ENCODE measurements at regions not wholly inside any gene's neighbourhood (a gene's known extent, or its start where the extent isn't known, plus 50 kb on each side); places are given as distances from the start of the nearest gene placed in this dataset.

- intact Hi-C loops (cut with DNase I, micrococcal nuclease) = no loop called here
- H3K27me3 Mint-ChIP-seq = no peaks in the 10 kb centered on the region
- CTCF ChIA-PET = no interaction called here
- Histone ChIP-seq H3K4me1 (ENCODE audit: insufficient read depth, low read length) (no peaks in the 10 kb centered on the region), H3K4me3 (ENCODE audit: low read length) (no peak overlapping the region), H3K27me3 (ENCODE audit: control insufficient read depth in 1 of 2, insufficient read depth in 2 of 2, low read length in 2 of 2) (no peaks in the 10 kb centered on the region), H3K9me3 (ENCODE audit: control insufficient read depth in 1 of 2, insufficient read depth in 1 of 2, low read length in 2 of 2) (no peaks in the 10 kb centered on the region), H3K36me3 (ENCODE audit: insufficient read depth, low read length) (no peaks in the 10 kb centered on the region), H3K27ac (ENCODE audit: low read depth in 1 of 2, low read length in 2 of 2) (no peak overlapping the region)
- no peak for ATAC-seq (ENCODE audit: poor library complexity)
- no peaks in the 10 kb centered on the region for H3K36me3 Mint-ChIP-seq (ENCODE audit: low read depth)
- H3K9me3 Mint-ChIP-seq = peaks cover 3% of the 10 kb centered on the region
- POLR2A ChIA-PET = no interaction called here
- H3K4me3 Mint-ChIP-seq = no peak overlapping the region
- no peaks in the 10 kb centered on the region for H3K4me1 Mint-ChIP-seq (ENCODE audit: low read depth)
- DNase-seq = no peak
- TF ChIP-seq CTCF (IDR thresholded peaks at IDR 0.05) = no peak
- no peak overlapping the region for H3K27ac Mint-ChIP-seq
Observed at GRCh38 chr3:148457886-148458285, 239.8 kb upstream of the AGTR1 start.

- Mint-ChIP-seq H3K9me3 (peaks cover 3% of the 10 kb centered on the region), H3K27ac (no peak overlapping the region), H3K4me3 (no peak overlapping the region), H3K4me1 (ENCODE audit: low read depth) (no peaks in the 10 kb centered on the region), H3K27me3 (no peaks in the 10 kb centered on the region), H3K36me3 (ENCODE audit: low read depth) (no peaks in the 10 kb centered on the region)
- H3K4me3 ChIP-seq (ENCODE audit: low read length) = no peak overlapping the region
- H3K4me1 ChIP-seq (ENCODE audit: insufficient read depth, low read length) = no peaks in the 10 kb centered on the region
- no peak for ATAC-seq (ENCODE audit: poor library complexity)
- no peak for TF ChIP-seq CTCF (IDR thresholded peaks at IDR 0.05)
- ChIA-PET CTCF (no interaction called here), POLR2A (no interaction called here)
- peaks cover 0 to 5% of the 10 kb centered on the region in 2 experiments for H3K9me3 ChIP-seq (ENCODE audit: control insufficient read depth in 1 of 2, insufficient read depth in 1 of 2, low read length in 2 of 2)
- no peak overlapping the region for H3K27ac ChIP-seq (ENCODE audit: low read depth in 1 of 2, low read length in 2 of 2)
- H3K36me3 ChIP-seq (ENCODE audit: insufficient read depth, low read length) = no peaks in the 10 kb centered on the region
- intact Hi-C loops (cut with DNase I, micrococcal nuclease) = no loop called here
- no peaks in the 10 kb centered on the region for H3K27me3 ChIP-seq (ENCODE audit: control insufficient read depth in 1 of 2, insufficient read depth in 2 of 2, low read length in 2 of 2)
- DNase-seq = no peak
Observed at GRCh38 chr3:148459931-148460513, 237.7 kb upstream of the AGTR1 start.

GRCh38 chr3:148460686-148461085 lies 237.0 kb upstream of the AGTR1 start:
- no peak for ATAC-seq (ENCODE audit: poor library complexity)
- Mint-ChIP-seq H3K4me3 (no peak overlapping the region), H3K27me3 (no peaks in the 10 kb centered on the region), H3K36me3 (ENCODE audit: low read depth) (no peaks in the 10 kb centered on the region), H3K9me3 (peaks cover 6% of the 10 kb centered on the region), H3K4me1 (ENCODE audit: low read depth) (no peaks in the 10 kb centered on the region), H3K27ac (no peak overlapping the region)
- CTCF ChIA-PET = no interaction called here
- H3K27me3 ChIP-seq (ENCODE audit: control insufficient read depth in 1 of 2, insufficient read depth in 2 of 2, low read length in 2 of 2) = no peaks in the 10 kb centered on the region
- H3K36me3 ChIP-seq (ENCODE audit: insufficient read depth, low read length) = no peaks in the 10 kb centered on the region
- H3K4me1 ChIP-seq (ENCODE audit: insufficient read depth, low read length) = no peaks in the 10 kb centered on the region
- H3K27ac ChIP-seq (ENCODE audit: low read depth in 1 of 2, low read length in 2 of 2) = no peak overlapping the region
- intact Hi-C loops (cut with DNase I, micrococcal nuclease) = no loop called here
- no peak for TF ChIP-seq CTCF (IDR thresholded peaks at IDR 0.05)
- peaks cover 0 to 5% of the 10 kb centered on the region in 2 experiments for H3K9me3 ChIP-seq (ENCODE audit: control insufficient read depth in 1 of 2, insufficient read depth in 1 of 2, low read length in 2 of 2)
- H3K4me3 ChIP-seq (ENCODE audit: low read length) = no peak overlapping the region
- no peak for DNase-seq
- POLR2A ChIA-PET = no interaction called here

All from CD4-positive, alpha-beta T cell (primary cell).